Liver (tissue), 3 donors: ENCODE measurements at regions not wholly inside any gene's neighbourhood (a gene's known extent, or its start where the extent isn't known, plus 50 kb on each side); places are given as distances from the start of the nearest gene placed in this dataset.

Experiments used
- FOXA2 ChIP-seq: IDR thresholded peaks from 2 replicates; pipeline ENCODE4 v1.6.1; 2016; ENCODE audit warnings: antibody characterized with exemption
- GABPA ChIP-seq, 2 donors: IDR thresholded peaks in 1 of 2; conservative IDR thresholded peaks in 1 of 2; 2 replicates each; pipeline ENCODE4 v1.6.1; 2016; ENCODE audit warnings: antibody characterized with exemption in 2 of 2, mild to moderate bottlenecking in 1 of 2, moderate library complexity in 1 of 2
- JUND ChIP-seq, 2 donors: IDR thresholded peaks; 2 replicates each; pipeline ENCODE4 v1.6.1; 2016; ENCODE audit warnings: antibody characterized with exemption in 2 of 2
- RAD21 ChIP-seq, 2 donors: IDR thresholded peaks; 2 replicates each; pipeline ENCODE4 v1.6.1; 2016; ENCODE audit warnings: antibody characterized with exemption in 2 of 2, mild to moderate bottlenecking in 2 of 2
- RXRA ChIP-seq, 2 donors: IDR thresholded peaks; 2 replicates each; pipeline ENCODE4 v1.6.1; 2017 to 2018; ENCODE audit warnings: antibody characterized with exemption in 2 of 2, mild to moderate bottlenecking in 1 of 2
- SP1 ChIP-seq: IDR thresholded peaks from 2 replicates; pipeline ENCODE4 v1.6.1; 2018; ENCODE audit warnings: antibody characterized with exemption, mild to moderate bottlenecking
- TAF1 ChIP-seq: conservative IDR thresholded peaks from 2 replicates; pipeline ENCODE4 v1.6.1; 2016; ENCODE audit warnings: antibody characterized with exemption, mild to moderate bottlenecking
- YY1 ChIP-seq: IDR thresholded peaks from 2 replicates; pipeline ENCODE4 v1.6.1; 2016; ENCODE audit warnings: antibody characterized with exemption, mild to moderate bottlenecking
- TF ChIP-seq, protein P1 (sequence below): fragments of 150-350 bp; IDR thresholded peaks from 2 replicates; pipeline ENCODE4 v1.5.1; 2017; ENCODE audit warnings: improper control_type of control experiment, low read depth, low read length; ENCODE audit not compliant: missing input control
- TF ChIP-seq, protein P2 (sequence below): IDR thresholded peaks from 2 replicates; pipeline ENCODE4 v1.6.1; 2016; ENCODE audit warnings: antibody characterized with exemption
- TF ChIP-seq, protein P3 (sequence below): IDR thresholded peaks from 2 replicates; pipeline ENCODE4 v1.6.1; 2016; ENCODE audit warnings: antibody characterized with exemption
- TF ChIP-seq, protein P4 (sequence below): IDR thresholded peaks from 2 replicates; pipeline ENCODE4 v1.6.1; 2016; ENCODE audit warnings: antibody characterized with exemption, mild to moderate bottlenecking
- TF ChIP-seq, protein P5 (sequence below): IDR thresholded peaks from 2 replicates; pipeline ENCODE4 v1.6.1; 2016; ENCODE audit warnings: antibody characterized with exemption
- donor health status: healthy.
- donor health status: healthy.

DNA sequence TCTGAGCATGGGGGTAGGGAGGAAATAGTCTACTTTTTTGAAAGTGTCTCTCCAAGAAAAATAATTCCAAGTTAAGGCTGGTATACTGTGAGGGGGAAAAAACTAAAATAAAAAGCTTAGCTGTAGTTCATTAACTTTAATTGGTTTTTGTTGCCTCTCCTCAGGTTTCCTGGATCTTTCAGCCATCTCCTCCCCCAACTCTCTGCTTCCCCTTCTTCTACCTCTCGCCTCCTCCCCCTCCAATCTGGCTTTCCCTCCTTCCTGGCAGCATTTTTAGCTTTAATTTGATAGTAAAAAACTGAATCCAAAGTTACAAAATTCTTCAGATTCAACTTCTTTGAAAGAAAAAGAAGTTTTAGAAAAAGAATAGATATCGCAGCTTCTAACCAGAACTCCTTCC, 462.6 kb downstream of the CETN3 start:
- TF ChIP-seq, protein P1, sequence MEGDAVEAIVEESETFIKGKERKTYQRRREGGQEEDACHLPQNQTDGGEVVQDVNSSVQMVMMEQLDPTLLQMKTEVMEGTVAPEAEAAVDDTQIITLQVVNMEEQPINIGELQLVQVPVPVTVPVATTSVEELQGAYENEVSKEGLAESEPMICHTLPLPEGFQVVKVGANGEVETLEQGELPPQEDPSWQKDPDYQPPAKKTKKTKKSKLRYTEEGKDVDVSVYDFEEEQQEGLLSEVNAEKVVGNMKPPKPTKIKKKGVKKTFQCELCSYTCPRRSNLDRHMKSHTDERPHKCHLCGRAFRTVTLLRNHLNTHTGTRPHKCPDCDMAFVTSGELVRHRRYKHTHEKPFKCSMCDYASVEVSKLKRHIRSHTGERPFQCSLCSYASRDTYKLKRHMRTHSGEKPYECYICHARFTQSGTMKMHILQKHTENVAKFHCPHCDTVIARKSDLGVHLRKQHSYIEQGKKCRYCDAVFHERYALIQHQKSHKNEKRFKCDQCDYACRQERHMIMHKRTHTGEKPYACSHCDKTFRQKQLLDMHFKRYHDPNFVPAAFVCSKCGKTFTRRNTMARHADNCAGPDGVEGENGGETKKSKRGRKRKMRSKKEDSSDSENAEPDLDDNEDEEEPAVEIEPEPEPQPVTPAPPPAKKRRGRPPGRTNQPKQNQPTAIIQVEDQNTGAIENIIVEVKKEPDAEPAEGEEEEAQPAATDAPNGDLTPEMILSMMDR = no peak
- TF ChIP-seq, protein P2, sequence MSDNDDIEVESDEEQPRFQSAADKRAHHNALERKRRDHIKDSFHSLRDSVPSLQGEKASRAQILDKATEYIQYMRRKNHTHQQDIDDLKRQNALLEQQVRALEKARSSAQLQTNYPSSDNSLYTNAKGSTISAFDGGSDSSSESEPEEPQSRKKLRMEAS = no peak
- TF ChIP-seq JUND (IDR thresholded peaks at IDR 0.05) = no peak
- no peak for TF ChIP-seq TAF1
- TF ChIP-seq, protein P3, sequence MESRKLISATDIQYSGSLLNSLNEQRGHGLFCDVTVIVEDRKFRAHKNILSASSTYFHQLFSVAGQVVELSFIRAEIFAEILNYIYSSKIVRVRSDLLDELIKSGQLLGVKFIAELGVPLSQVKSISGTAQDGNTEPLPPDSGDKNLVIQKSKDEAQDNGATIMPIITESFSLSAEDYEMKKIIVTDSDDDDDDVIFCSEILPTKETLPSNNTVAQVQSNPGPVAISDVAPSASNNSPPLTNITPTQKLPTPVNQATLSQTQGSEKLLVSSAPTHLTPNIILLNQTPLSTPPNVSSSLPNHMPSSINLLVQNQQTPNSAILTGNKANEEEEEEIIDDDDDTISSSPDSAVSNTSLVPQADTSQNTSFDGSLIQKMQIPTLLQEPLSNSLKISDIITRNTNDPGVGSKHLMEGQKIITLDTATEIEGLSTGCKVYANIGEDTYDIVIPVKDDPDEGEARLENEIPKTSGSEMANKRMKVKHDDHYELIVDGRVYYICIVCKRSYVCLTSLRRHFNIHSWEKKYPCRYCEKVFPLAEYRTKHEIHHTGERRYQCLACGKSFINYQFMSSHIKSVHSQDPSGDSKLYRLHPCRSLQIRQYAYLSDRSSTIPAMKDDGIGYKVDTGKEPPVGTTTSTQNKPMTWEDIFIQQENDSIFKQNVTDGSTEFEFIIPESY = no peak
- TF ChIP-seq YY1 = no peak
- TF ChIP-seq, protein P4, sequence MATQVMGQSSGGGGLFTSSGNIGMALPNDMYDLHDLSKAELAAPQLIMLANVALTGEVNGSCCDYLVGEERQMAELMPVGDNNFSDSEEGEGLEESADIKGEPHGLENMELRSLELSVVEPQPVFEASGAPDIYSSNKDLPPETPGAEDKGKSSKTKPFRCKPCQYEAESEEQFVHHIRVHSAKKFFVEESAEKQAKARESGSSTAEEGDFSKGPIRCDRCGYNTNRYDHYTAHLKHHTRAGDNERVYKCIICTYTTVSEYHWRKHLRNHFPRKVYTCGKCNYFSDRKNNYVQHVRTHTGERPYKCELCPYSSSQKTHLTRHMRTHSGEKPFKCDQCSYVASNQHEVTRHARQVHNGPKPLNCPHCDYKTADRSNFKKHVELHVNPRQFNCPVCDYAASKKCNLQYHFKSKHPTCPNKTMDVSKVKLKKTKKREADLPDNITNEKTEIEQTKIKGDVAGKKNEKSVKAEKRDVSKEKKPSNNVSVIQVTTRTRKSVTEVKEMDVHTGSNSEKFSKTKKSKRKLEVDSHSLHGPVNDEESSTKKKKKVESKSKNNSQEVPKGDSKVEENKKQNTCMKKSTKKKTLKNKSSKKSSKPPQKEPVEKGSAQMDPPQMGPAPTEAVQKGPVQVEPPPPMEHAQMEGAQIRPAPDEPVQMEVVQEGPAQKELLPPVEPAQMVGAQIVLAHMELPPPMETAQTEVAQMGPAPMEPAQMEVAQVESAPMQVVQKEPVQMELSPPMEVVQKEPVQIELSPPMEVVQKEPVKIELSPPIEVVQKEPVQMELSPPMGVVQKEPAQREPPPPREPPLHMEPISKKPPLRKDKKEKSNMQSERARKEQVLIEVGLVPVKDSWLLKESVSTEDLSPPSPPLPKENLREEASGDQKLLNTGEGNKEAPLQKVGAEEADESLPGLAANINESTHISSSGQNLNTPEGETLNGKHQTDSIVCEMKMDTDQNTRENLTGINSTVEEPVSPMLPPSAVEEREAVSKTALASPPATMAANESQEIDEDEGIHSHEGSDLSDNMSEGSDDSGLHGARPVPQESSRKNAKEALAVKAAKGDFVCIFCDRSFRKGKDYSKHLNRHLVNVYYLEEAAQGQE = no peak
- TF ChIP-seq SP1 = no peak
- TF ChIP-seq, protein P5, sequence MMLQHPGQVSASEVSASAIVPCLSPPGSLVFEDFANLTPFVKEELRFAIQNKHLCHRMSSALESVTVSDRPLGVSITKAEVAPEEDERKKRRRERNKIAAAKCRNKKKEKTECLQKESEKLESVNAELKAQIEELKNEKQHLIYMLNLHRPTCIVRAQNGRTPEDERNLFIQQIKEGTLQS = no peak
- no peak for TF ChIP-seq RXRA (IDR thresholded peaks at IDR 0.05)
- no peak for TF ChIP-seq RAD21 (IDR thresholded peaks at IDR 0.05)
- TF ChIP-seq GABPA (IDR thresholded peaks at IDR 0.05 in 1 of 2, conservative IDR thresholded peaks at IDR 0.05 in 1 of 2) = no peak
- TF ChIP-seq FOXA2 = no peak
